Adipocyte (in vitro differentiated cells): ENCODE measurements at regions not wholly inside any gene's neighbourhood (a gene's known extent, or its start where the extent isn't known, plus 50 kb on each side); places are given as distances from the start of the nearest gene placed in this dataset.

Source experiments
- DNase-seq: peaks from one replicate; pipeline ENCODE4 v3.0.0-alpha.2; 2015; ENCODE audit warnings: low read depth
- H3K27me3 ChIP-seq: replicated peaks from 2 replicates; pipeline ENCODE4 v1.7.0; 2013; ENCODE audit warnings: mild to moderate bottlenecking, low read length, moderate library complexity; ENCODE audit not compliant: control insufficient read depth, insufficient read depth
- H3K36me3 ChIP-seq: 2 replicates; pipeline ENCODE4 v1.7.0; 2013; ENCODE audit warnings: low read length, mild to moderate bottlenecking, moderate library complexity; ENCODE audit not compliant: control insufficient read depth, insufficient read depth, severe bottlenecking
- H3K4me1 ChIP-seq: 2 replicates; pipeline ENCODE4 v1.7.0; 2013; ENCODE audit warnings: mild to moderate bottlenecking, low read length, moderate library complexity; ENCODE audit not compliant: control insufficient read depth, insufficient read depth
- H3K4me3 ChIP-seq: 2 replicates; pipeline ENCODE4 v1.7.0; 2013; ENCODE audit warnings: mild to moderate bottlenecking, low read length, moderate library complexity
- H3K9ac ChIP-seq: 2 replicates; pipeline ENCODE4 v1.7.0; 2013; ENCODE audit warnings: mild to moderate bottlenecking, low read length, moderate library complexity
- H3K9me3 ChIP-seq: 2 replicates; pipeline ENCODE4 v1.7.0; 2013; ENCODE audit warnings: mild to moderate bottlenecking, low read length, moderate library complexity; ENCODE audit not compliant: control insufficient read depth

DNA sequence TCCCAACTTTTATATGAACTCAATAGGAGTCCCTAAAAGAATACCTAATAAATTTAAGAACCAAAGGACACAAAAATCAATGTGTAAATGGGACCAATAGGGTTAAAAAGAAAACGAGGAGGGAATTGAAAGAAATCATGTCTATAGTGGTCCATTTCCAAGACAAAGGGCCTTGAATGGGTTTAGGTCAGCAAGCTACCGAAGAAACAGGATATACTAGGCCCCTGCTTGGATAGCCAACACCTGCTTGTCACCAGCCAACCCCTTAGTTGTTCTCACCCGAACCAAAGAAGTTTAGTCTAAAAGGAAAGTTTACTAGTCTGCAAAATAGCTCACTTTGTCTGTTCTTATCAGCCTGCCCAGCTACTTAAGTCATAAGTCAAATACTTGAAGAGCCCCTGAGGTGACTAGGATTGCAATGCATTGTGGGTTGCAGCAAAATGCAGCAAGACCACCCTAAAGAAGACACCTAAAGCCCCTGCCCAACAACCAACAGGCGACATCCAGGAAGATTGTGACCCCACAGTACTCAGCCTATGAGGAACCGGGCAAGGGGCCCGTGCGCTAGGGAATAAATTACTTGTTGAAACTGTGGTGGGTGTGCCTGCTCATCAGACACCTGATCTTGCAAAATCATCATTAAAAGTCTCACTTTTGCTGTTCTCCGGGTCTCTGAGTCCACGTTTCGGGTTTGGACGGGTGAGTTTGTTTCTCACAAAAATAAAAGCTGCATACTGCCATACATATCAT lies 183.9 kb upstream of the PPP1R26 start:
- Histone ChIP-seq H3K27me3 (peaks cover 50% of the 10 kb centered on the region), H3K4me1 (peaks cover 2% of the 10 kb centered on the region), H3K36me3 (no peaks in the 10 kb centered on the region), H3K9me3 (no peaks in the 10 kb centered on the region), H3K9ac (no peak overlapping the region), H3K4me3 (no peak overlapping the region)
- DNase-seq, result no peak

- Histone ChIP-seq H3K4me1 (no peaks in the 10 kb centered on the region), H3K36me3 (no peaks in the 10 kb centered on the region), H3K27me3 (peaks cover 42% of the 10 kb centered on the region), H3K4me3 (no peak overlapping the region), H3K9me3 (no peaks in the 10 kb centered on the region), H3K9ac (no peak overlapping the region)
- no peak for DNase-seq
Observed at GRCh38 chr9:135296735-135297455, 182.7 kb upstream of the PPP1R26 start.

GRCh38 chr9:135297456-135298075 lies 182.0 kb upstream of the PPP1R26 start:
- H3K4me3 ChIP-seq, result no peak overlapping the region
- H3K9ac ChIP-seq, result no peak overlapping the region
- no peaks in the 10 kb centered on the region for H3K36me3 ChIP-seq
- peaks cover 46% of the 10 kb centered on the region for H3K27me3 ChIP-seq
- H3K4me1 ChIP-seq, result no peaks in the 10 kb centered on the region
- H3K9me3 ChIP-seq, result no peaks in the 10 kb centered on the region
- DNase-seq, result no peak

DNA sequence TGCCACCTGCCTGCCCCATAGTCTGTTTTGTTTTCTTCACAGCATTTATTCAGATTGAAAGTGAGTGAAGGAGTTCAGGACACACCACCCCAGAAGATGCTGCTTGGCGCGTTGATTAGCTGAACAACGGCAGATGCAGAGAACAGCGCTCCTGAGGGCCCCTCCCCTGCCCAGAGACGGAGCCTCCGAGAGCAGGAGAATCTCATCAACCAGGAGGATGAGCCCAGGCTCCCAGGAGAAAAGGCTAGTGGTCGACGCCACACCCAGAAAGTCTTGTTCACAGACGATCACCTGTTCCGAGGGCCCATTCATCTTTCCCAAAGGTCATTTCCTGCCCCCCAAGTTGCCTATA lies 180.4 kb upstream of the PPP1R26 start:
- no peaks in the 10 kb centered on the region for H3K36me3 ChIP-seq
- peaks cover 43% of the 10 kb centered on the region for H3K27me3 ChIP-seq
- H3K9ac ChIP-seq, result no peak overlapping the region
- no peak overlapping the region for H3K4me3 ChIP-seq
- peaks cover 3% of the 10 kb centered on the region for H3K9me3 ChIP-seq
- H3K4me1 ChIP-seq, result no peaks in the 10 kb centered on the region
- no peak for DNase-seq

DNA sequence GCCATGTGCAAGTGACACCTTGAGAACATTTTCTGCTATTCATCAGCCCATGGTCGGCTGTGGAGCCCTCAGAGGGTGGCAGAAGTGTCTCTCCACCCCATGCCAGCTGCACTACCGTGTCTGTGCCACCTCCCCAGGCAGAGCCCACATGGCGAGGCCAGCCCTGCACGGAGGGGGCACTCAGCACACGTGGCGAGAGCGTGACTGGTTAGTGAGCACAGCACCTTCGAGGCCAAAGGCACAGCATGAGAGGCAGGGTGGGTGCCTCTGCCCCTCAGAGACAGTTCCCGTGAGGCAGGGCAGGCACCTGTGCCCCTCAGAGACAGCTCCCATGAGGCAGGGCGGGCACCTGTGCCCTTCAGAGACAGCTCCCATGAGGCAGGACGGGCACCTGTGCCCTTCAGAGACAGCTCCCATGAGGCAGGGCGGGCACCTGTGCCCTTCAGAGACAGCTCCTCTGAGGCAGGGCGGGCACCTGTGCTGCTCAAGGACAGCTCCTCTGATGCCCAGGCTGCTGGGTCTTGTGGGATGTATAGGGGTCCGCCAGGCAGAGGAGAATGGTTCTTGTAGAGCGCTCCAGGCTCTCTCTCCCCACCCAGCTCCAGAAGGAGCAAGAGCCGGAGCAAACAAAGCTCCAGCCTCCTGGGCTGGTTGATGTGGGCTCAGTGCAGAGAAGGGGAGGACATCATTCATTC lies 179.8 kb upstream of the PPP1R26 start:
- H3K27me3 ChIP-seq, result peaks cover 44% of the 10 kb centered on the region
- H3K4me1 ChIP-seq, result no peaks in the 10 kb centered on the region
- DNase-seq, result no peak
- H3K9ac ChIP-seq, result no peak overlapping the region
- peaks cover 6% of the 10 kb centered on the region for H3K9me3 ChIP-seq
- no peaks in the 10 kb centered on the region for H3K36me3 ChIP-seq
- no peak overlapping the region for H3K4me3 ChIP-seq

DNA sequence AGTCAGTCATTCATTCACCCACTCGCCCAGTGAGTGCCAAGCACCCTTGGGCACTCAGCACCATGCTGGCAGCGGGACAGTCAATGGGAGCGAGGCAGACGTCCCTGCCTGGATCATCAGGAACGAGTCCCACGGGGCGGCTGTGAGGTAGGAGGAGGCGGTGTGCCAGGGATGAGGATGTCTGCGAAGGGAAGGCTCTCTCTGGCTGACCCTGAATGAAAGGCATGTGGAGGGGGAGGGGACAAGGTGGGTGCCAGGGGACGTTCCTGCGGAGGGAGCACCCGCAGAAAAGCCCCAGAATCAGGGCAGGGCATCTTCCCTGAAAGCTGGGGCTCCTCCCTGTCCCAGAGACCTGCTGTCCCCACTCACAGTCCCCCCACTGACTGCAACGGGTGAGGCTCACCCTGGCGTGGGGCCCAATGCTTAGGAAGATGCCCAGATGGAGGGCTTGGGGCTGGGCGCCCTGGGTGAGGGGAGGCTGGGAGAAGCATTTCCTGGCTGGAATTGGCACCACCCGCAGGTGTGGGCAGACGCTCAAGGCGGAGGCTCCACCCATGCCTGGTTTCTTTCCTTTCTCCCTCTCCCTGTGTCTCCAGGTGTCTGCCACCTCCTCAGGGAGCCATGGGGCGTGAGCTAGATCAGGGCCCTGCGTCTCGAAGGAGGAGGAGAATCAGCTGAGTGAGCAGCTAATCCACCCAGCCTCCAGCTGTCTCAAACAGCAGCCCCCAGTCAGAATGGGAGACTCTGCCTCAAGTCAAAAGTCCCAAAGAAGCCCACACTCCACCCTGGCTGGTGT lies 179.0 kb upstream of the PPP1R26 start:
- peaks cover 51% of the 10 kb centered on the region for H3K27me3 ChIP-seq
- peaks cover 6% of the 10 kb centered on the region for H3K9me3 ChIP-seq
- H3K36me3 ChIP-seq, result no peaks in the 10 kb centered on the region
- no peaks in the 10 kb centered on the region for H3K4me1 ChIP-seq
- no peak overlapping the region for H3K4me3 ChIP-seq
- DNase-seq, result no peak
- H3K9ac ChIP-seq, result no peak overlapping the region

- H3K4me3 ChIP-seq, result no peak overlapping the region
- H3K9ac ChIP-seq, result no peak overlapping the region
- H3K36me3 ChIP-seq, result no peaks in the 10 kb centered on the region
- peaks cover 6% of the 10 kb centered on the region for H3K9me3 ChIP-seq
- DNase-seq, result no peak
- no peaks in the 10 kb centered on the region for H3K4me1 ChIP-seq
- H3K27me3 ChIP-seq, result peaks cover 52% of the 10 kb centered on the region
Observed at GRCh38 chr9:135301271-135302263, 178.0 kb upstream of the PPP1R26 start.

- Histone ChIP-seq H3K9ac (no peak overlapping the region), H3K4me3 (no peak overlapping the region), H3K36me3 (no peaks in the 10 kb centered on the region), H3K27me3 (peaks cover 52% of the 10 kb centered on the region), H3K4me1 (no peaks in the 10 kb centered on the region), H3K9me3 (peaks cover 6% of the 10 kb centered on the region)
- no peak for DNase-seq
Observed at GRCh38 chr9:135302329-135303279, 177.0 kb upstream of the PPP1R26 start.

GRCh38 chr9:135303280-135303647 lies 176.3 kb upstream of the PPP1R26 start:
- no peak for DNase-seq
- H3K9me3 ChIP-seq, result peaks cover 6% of the 10 kb centered on the region
- no peak overlapping the region for H3K9ac ChIP-seq
- H3K4me1 ChIP-seq, result no peaks in the 10 kb centered on the region
- peaks cover 49% of the 10 kb centered on the region for H3K27me3 ChIP-seq
- H3K4me3 ChIP-seq, result no peak overlapping the region
- H3K36me3 ChIP-seq, result no peaks in the 10 kb centered on the region
